Gastroesophageal sphincter (tissue), 4 donors: ENCODE measurements at regions not wholly inside any gene's neighbourhood (a gene's known extent, or its start where the extent isn't known, plus 50 kb on each side); places are given as distances from the start of the nearest gene placed in this dataset.
A peak's percentile ranks its signal among the peaks of the same experiment; 100 is the strongest.

Experiments used
- ATAC-seq: fragments of 150-250 bp; one replicate; pipeline ENCODE4 v1.9.1; 2016; ENCODE audit warnings: mild to moderate bottlenecking, moderate library complexity
- H3K27ac ChIP-seq, 4 donors: fragments of 200-600 bp; sonication (generic) in 3 of 4; 1 replicate in 3 of 4; 2 replicates in 1 of 4; pipeline ENCODE4 v1.5.1; 2016 to 2019
- H3K27me3 ChIP-seq: fragments of 200-600 bp; sonication (generic); one replicate; pipeline ENCODE4 v1.5.1; 2019
- H3K36me3 ChIP-seq, 2 donors: fragments of 200-600 bp; sonication (generic); one replicate each; pipeline ENCODE4 v1.5.1; 2019; ENCODE audit warnings: control low read depth in 1 of 2
- H3K4me1 ChIP-seq, 3 donors: fragments of 200-600 bp; sonication (generic); 1 replicate in 2 of 3; 2 replicates in 1 of 3; pipeline ENCODE4 v1.5.1; 2016 to 2019; ENCODE audit warnings: control low read depth in 2 of 3
- H3K4me3 ChIP-seq, 2 donors: fragments of 200-600 bp; sonication (generic); one replicate each; pipeline ENCODE4 v1.5.1; 2019; ENCODE audit warnings: mild to moderate bottlenecking in 1 of 2, moderate library complexity in 1 of 2
- H3K9me3 ChIP-seq, 3 donors: fragments of 200-600 bp; sonication (generic); one replicate each; pipeline ENCODE4 v1.5.1; 2017 to 2019; ENCODE audit warnings: control low read depth in 2 of 3
- EP300 ChIP-seq: sonication (generic); formaldehyde crosslinking; IDR thresholded peaks from one replicate; pipeline ENCODE4 v1.6.1; 2017; ENCODE audit warnings: antibody characterized with exemption, mild to moderate bottlenecking
- POLR2A ChIP-seq, 2 donors: fragments of 450-650 bp; IDR thresholded peaks; one replicate each; pipeline ENCODE4 v1.6.1; 2017; ENCODE audit warnings: antibody characterized with exemption in 2 of 2, mild to moderate bottlenecking in 2 of 2, moderate library complexity in 1 of 2
- POLR2AphosphoS5 ChIP-seq: sonication (generic); formaldehyde crosslinking; IDR thresholded peaks from one replicate; pipeline ENCODE4 v1.6.1; 2017; ENCODE audit warnings: antibody characterized with exemption
- WGBS, 2 donors: methylation state at CpG; one replicate each; pipeline ENCODE4 v1.1.5; 2018; ENCODE audit warnings: low coverage in 1 of 2; 5-methylcytosine and 5-hydroxymethylcytosine counted together
- TF ChIP-seq, protein P1 (sequence below), 4 experiments: fragments of 200-600 bp in 2 of 4; fragments of 450-650 bp in 2 of 4; sonication (generic) in 1 of 4; IDR thresholded peaks; one replicate each; pipeline ENCODE4 v1.5.1; 2017 to 2019; ENCODE audit warnings: antibody characterized with exemption in 4 of 4, mild to moderate bottlenecking in 2 of 4, moderate library complexity in 2 of 4

GRCh38 chr10:14468023-14468441 lies 137.3 kb upstream of the FRMD4A start:
- H3K27ac ChIP-seq: peak overlapping the region in 3 of 4 donors; percentile 43 to 80 (median 53)
- TF ChIP-seq POLR2A (IDR thresholded peaks at IDR 0.05): no peak
- TF ChIP-seq, protein P1, sequence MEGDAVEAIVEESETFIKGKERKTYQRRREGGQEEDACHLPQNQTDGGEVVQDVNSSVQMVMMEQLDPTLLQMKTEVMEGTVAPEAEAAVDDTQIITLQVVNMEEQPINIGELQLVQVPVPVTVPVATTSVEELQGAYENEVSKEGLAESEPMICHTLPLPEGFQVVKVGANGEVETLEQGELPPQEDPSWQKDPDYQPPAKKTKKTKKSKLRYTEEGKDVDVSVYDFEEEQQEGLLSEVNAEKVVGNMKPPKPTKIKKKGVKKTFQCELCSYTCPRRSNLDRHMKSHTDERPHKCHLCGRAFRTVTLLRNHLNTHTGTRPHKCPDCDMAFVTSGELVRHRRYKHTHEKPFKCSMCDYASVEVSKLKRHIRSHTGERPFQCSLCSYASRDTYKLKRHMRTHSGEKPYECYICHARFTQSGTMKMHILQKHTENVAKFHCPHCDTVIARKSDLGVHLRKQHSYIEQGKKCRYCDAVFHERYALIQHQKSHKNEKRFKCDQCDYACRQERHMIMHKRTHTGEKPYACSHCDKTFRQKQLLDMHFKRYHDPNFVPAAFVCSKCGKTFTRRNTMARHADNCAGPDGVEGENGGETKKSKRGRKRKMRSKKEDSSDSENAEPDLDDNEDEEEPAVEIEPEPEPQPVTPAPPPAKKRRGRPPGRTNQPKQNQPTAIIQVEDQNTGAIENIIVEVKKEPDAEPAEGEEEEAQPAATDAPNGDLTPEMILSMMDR (IDR thresholded peaks at IDR 0.05): no peak
- peak; percentile 51 for TF ChIP-seq POLR2AphosphoS5
- no peaks in the 10 kb centered on the region for H3K36me3 ChIP-seq
- H3K27me3 ChIP-seq: no peaks in the 10 kb centered on the region
- H3K4me1 ChIP-seq: peaks cover 0 to 31% (median 0%) of the 10 kb centered on the region in 3 donors
- peak overlapping the region in 1 of 2 donors; percentile 3 for H3K4me3 ChIP-seq
- ATAC-seq: peak; percentile 68
- 24 to 38% methylated on average over 9 to 12 of the region's 12 CpGs for WGBS, 2 donors
- peaks cover 0 to 12% (median 0%) of the 10 kb centered on the region in 3 donors for H3K9me3 ChIP-seq

DNA sequence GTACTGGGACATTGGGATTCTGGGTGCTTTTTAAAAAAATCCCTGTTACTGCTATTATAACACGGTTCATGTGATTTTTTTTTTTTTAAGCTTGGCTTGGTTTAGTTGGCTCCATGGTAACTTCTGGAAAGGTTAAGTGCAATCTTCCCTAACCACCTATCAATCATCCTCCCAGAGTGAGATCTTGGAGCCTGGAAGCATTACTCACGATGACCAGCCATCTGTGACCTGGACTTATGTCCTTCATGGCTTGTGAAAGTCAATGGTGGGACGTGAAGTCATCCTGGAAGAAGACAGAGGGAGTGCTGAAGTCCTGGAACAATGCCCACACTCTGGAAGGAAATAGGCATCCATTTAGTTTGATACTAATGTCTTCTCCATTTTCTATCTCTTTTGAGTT lies 135.5 kb upstream of the FRMD4A start:
- H3K4me1 ChIP-seq: peaks cover 0 to 31% (median 0%) of the 10 kb centered on the region in 3 donors
- ATAC-seq: no peak
- H3K9me3 ChIP-seq: peaks cover 0 to 12% (median 0%) of the 10 kb centered on the region in 3 donors
- no peak for TF ChIP-seq EP300
- TF ChIP-seq POLR2AphosphoS5: peak; percentile 12
- TF ChIP-seq, protein P1 (IDR thresholded peaks at IDR 0.05): no peak
- no peak for TF ChIP-seq POLR2A (IDR thresholded peaks at IDR 0.05)
- WGBS, 2 donors: 20 to 28% methylated on average over 3 of the region's 3 CpGs
- no peak overlapping the region for H3K27ac ChIP-seq
- H3K4me3 ChIP-seq: no peak overlapping the region
- H3K27me3 ChIP-seq: no peaks in the 10 kb centered on the region
- no peaks in the 10 kb centered on the region for H3K36me3 ChIP-seq

GRCh38 chr10:14460447-14460846 lies 129.7 kb upstream of the FRMD4A start:
- no peak overlapping the region for H3K27ac ChIP-seq
- H3K4me1 ChIP-seq: no peaks in the 10 kb centered on the region
- no peak for ATAC-seq
- TF ChIP-seq POLR2A (IDR thresholded peaks at IDR 0.05) (no peak), EP300 (no peak), POLR2AphosphoS5 (no peak)
- TF ChIP-seq, protein P1 (IDR thresholded peaks at IDR 0.05): no peak
- no peaks in the 10 kb centered on the region for H3K36me3 ChIP-seq
- no peak overlapping the region for H3K4me3 ChIP-seq
- H3K27me3 ChIP-seq: no peaks in the 10 kb centered on the region
- WGBS, 2 donors: 100% methylated on average over 2 of the region's 2 CpGs; no CpG with 5 or more reads in 1 of the 2 donors
- peaks cover 0 to 12% (median 0%) of the 10 kb centered on the region in 3 donors for H3K9me3 ChIP-seq

DNA sequence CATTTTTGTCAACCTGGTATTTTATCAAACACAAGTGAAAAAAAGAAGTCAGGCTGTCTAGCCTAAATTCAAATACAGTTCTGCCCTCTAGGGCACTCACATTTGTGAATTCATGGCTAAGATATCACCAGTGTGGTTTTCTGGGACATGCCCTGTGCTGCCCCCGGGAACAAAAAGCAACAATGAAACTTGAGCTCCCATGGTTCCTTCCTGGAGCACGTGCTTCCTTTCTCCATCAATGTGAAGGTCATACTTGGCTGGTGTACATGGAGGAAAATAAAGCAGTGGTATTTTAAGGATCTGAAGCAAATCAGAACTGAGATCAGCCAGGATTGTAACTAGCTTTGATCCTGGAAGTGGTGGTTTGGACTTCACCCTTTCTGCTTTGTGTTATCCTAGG lies 128.9 kb upstream of the FRMD4A start:
- 10 to 44% methylated on average over 2 of the region's 2 CpGs for WGBS, 2 donors
- Histone ChIP-seq H3K27ac (no peak overlapping the region), H3K9me3 (peaks cover 0 to 12% (median 0%) of the 10 kb centered on the region in 3 donors), H3K4me1 (no peaks in the 10 kb centered on the region), H3K27me3 (no peaks in the 10 kb centered on the region), H3K36me3 (no peaks in the 10 kb centered on the region), H3K4me3 (no peak overlapping the region)
- no peak for ATAC-seq
- TF ChIP-seq, protein P1 (IDR thresholded peaks at IDR 0.05): no peak
- no peak for TF ChIP-seq POLR2AphosphoS5
- TF ChIP-seq POLR2A (IDR thresholded peaks at IDR 0.05): no peak
- no peak for TF ChIP-seq EP300

DNA sequence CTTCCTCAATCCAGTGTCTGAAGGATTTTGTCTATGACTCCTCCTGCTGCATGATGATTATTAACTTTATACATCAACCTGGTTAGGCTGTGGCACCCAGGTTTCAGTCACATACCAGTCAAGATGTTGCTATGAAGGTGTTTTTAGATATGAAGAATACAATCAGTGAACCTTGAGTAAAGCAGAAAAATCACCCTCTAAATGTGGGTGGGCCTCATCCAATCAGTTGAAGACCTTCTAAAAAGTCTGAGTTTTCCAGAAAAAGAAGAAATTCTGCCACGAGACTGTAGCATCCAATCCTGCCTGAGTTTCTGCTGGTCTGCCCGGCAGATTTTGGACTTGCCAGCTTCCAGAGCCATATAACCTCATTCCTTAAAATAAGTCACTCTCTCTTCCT lies 126.1 kb upstream of the FRMD4A start:
- H3K27ac ChIP-seq: no peak overlapping the region
- H3K9me3 ChIP-seq: no peaks in the 10 kb centered on the region
- no peaks in the 10 kb centered on the region for H3K4me1 ChIP-seq
- ATAC-seq: no peak
- no peak overlapping the region for H3K4me3 ChIP-seq
- TF ChIP-seq, protein P1 (IDR thresholded peaks at IDR 0.05): no peak
- TF ChIP-seq POLR2A (IDR thresholded peaks at IDR 0.05): no peak
- no peak for TF ChIP-seq EP300
- TF ChIP-seq POLR2AphosphoS5: no peak
- 86 to 89% methylated on average over 2 of the region's 2 CpGs for WGBS, 2 donors
- H3K27me3 ChIP-seq: no peaks in the 10 kb centered on the region
- H3K36me3 ChIP-seq: no peaks in the 10 kb centered on the region
